Activated CD4-positive, alpha-beta T cell treated with anti-CD3 and anti-CD28 coated beads, Interleukin-2, amount 50 U/mL, for 24 hours (primary cell): ENCODE measurements at regions not wholly inside any gene's neighbourhood (a gene's known extent, or its start where the extent isn't known, plus 50 kb on each side); places are given as distances from the start of the nearest gene placed in this dataset.
"Not testable (repeated sequence)": the region's sequence is repeated elsewhere in the genome, so short reads cannot be mapped to it uniquely, and the experiment has no call there.

Source experiments
- DNase-seq, 2 donors: peaks; one replicate each; pipeline ENCODE4 v3.0.0-alpha.2; 2020; ENCODE audit warnings: low read depth in 1 of 2, low spot score in 1 of 2

DNA sequence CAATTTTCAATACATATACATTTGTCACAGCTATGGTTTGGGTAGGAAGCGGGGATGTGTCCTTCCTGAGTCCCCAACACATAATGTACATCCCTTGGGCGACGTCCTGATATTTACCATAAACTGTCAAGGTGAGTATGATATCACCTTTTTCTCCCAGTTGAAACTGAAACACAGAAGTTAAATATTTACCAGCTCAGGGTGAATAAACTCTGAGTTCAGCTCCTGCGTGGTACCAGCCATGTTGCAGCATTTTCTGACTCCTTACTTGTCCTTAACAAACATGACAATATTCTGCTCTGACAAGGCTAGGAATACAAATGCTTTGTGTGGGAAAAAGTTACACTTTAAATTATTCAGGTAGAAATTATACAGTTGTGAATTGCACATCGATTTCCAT lies 294.2 kb downstream of the TEX29 start:
- DNase-seq, result no peak

DNA sequence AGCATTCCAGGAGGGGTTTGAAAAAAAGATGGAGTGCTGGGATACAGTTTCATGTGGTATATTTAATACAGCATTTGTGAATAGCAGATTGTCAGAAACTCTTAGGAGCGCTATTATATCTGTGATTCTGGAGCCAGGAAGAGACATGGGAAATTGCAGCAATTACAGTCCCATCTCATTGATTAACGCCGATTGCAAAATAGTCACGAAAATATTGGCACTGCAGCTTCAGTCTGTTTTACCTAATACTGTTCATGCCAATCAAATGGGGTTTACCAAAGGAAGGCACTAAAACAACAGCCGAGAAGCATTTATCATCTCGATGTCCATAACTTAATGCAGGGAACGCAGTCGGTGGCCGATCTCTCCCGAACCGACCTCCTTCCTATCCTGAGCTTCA lies 295.8 kb downstream of the TEX29 start:
- DNase-seq, result no peak

DNA sequence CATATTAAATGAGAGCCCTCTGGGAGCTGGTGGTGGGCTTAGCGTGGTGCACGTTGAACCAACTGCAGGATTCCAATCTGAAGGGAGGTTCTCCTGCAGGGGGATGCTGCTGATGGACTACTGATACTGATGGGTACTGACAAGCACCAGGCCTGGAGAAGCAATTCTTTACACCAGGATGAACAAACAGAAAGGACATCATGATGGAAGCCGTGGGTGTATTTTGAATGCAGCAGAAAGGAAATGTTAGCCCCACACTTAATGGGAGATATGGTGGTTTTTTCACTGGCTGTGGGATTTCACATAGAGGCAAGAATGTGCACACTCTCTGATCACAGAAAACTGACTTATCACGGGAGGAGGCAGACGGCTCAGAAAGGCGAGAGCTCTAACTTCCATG lies 299.7 kb downstream of the TEX29 start:
- DNase-seq, result no peak

DNA sequence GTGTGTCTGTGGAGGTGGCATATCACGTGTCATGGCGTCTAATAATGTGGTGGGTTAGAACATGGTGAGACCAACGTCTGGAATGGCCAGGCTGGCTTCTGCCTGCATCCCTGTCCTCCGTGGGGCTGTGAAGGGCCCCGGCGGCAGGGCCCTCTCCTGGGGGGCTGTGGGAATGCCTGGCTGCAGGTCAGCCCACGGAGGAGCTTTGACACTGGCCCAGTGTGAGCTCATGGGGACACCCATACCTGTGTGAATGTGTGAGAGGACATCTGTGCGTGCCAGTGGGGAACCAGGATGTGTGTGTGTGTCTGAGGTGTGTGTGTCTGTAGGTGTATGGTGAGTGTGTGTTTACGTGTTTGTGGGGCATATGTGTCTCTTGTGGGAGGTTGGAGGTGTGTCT lies 300.1 kb downstream of the TEX29 start:
- no peak for DNase-seq

DNA sequence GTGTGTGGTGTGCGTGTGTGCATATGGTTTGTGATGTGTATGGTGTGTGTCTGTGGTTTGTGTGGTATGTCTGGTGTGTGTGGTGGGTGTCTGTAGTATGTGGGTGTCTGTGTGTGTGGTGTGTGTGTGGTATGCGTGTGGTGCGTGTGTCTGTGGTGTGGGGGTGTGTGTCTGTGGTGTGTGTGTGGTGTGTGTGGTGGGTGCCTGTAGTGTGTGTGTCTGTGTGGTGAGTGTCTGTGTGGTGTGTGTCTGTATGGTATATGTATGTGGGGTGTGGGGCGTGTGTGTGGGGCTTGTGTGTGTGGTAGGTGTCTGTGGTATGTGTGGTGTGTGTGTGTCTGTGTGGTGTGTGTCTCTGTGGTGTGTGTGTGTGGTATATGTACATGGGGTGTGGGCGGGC lies 300.7 kb downstream of the TEX29 start:
- no peak for DNase-seq

DNA sequence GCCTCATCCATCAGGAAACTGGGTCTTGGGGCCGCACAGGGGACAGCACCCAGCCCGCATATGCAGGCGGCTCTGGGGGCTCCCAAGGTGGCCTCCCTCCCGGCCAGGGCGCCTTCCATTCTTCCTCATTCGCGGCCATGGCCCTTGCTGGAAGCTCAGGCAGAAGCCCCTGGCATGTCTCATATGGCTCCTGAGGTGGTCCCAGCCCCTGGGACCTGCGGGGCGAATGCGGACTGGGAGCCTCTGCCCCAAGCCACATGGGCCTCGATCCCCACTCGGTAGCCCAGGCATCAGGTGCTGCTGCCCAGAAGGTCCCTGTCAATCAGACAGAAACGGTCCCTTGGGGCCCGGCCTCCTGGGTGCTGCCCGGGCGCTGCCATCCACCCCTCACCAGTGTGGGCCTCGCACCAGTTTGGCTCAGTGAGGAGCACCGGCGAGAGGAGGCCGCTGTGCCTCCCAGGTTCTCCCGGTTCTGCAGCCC lies 301.6 kb downstream of the TEX29 start:
- no peak for DNase-seq

DNA sequence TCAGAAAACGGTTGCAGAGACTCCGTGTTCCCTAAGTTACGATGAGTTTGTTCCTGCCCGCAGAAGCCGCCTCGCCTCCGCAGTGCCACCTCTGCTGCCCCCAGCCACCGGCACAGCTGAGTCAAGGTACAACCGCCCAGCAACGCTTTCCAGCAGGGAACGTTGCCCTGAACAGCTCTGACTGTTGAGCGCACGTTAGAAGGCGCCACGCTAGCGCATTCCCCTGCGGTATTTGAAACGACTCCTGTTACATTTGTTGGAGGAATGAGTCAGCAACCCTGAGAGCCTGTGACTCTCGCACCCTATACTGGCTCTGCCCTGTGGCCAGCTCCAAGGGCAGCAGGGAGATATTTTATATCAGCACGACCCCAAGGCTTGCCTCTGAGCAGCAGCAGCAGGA lies 302.8 kb downstream of the TEX29 start:
- no peak for DNase-seq

DNA sequence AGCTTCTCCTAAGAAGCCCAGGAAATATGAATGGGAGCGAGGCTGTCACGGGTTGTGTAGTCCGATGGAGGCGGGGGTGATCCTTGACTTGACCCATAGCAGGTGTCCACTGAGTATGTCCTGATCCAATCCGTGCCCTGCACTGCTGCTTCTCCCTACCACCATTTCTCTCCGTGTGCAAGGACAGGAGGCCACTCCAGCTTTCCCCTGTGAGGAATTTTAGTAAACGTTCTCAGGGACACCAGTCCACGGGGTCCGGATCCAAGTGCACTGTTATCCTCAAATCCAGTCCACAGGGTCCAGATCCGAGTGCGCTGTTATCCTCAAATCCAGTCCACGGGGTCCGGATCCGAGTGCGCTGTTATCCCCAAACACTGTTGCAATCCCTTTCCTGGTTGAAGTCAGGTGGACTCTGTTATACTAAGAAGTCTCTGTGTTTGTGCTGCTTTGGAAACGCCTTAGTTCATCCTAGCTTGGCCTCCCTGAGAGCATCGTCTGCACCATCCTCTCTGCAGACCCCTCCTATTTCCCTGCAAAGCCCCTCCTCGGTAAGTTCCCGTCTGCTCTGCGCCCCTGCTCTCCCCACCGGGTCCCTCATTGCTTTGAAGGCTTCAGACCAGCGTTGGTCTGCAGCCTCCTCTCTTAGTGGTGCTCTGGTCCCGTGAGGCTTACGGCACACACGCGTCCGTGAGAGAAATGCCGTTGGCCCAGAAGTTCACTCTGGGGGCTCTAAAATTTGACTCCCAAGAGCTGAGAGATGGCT lies 303.5 kb downstream of the TEX29 start:
- no peak for DNase-seq

DNA sequence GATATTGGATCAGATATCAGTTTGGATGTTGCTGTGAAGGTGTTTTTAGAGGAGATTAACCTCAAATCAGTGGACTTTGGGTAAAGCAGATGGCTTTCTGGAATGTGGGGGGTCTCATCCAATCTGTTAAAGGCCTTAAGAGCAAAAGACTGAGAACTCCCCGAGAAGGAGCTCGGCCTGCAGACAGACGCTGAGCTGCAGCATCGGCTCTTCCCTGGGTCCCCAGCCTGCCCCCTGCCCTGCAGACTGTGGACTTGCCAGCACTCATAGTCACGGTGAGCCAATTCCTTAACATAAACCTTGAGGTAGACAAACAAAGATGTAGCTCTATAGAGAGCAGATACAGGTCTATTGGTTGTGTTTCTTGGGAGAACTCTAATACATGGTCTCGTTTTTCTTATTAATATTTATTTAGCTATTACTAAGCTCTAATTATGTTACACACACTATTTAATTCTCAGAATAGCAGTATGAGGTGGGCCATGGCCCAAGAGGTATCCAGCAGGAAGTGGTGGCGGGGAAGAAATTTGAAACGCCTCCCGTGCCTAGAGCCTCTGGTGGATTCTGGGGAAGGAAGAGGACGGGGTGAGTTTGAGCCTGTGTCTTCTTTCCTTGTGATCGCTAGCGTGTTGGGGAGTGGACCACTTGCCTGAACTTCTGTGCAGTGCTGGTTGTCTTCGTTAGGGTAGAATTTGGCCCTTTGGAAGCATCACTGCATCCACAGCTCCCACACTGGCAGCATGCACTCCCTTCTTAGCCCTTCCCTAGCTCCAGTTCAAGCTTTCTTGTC lies 305.3 kb downstream of the TEX29 start:
- no peak for DNase-seq

DNA sequence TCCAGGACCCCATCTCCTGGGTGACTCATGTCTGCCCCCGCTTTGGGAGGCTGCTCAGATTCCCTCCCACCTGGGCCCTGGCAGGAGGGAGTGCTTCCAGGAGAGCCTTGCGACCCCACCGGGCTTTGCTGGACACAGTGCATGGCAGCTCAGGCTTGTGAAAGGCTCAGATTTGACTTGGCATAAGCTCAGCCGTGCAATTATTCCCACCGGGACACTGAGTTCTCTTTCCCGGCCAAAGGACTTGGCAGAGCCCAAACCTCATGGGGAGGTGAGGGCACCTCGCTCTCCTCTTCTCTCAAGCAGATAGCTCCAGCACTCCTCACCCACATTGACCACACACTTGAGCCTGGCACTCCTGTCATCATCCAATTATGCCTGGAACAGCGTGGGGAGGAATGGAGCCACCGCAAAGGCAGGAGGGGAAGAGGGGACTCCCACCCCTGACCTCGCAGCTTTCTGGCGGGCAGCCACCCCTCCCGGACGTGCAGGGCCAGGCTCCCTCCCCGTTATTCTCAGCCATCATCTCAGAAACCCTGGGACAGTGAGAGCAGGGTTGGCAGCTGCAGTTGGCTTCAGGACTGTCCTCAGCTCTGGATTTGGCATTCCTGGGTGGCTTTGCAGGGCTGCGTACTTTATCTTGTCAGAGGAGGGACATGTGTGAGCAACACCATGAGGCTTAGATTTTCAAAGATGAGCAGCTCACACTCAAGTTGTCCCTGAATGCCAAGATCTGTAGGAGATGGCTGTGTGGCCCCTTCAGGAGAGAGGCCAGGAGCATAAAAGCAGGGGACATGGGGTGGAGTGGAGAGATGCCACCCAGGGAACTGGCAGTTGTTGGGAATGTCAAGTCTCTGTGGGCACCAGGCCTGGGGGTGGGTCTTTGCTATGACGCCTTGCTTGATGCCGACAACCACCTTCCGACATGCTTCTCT lies 306.2 kb downstream of the TEX29 start:
- DNase-seq, result no peak

DNA sequence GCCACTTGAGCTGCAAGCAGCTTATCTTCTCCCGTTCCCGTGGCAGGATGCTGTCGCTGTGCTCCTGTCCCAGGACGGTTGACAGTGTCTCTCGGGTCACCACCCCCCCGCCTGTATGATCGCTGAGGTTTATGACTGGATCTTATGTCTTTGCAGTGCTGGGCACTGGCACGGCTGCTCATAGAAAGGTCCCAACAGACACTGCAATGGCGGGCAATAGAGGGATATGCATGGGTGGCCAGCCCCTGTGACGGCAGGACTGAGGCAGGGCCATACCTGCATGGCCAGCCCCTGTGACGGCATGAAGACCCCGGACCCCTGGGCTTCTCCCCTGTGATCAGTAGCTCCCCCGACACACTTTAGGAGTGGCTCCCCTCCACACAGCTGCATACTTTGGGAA lies 307.2 kb downstream of the TEX29 start:
- no peak for DNase-seq

DNA sequence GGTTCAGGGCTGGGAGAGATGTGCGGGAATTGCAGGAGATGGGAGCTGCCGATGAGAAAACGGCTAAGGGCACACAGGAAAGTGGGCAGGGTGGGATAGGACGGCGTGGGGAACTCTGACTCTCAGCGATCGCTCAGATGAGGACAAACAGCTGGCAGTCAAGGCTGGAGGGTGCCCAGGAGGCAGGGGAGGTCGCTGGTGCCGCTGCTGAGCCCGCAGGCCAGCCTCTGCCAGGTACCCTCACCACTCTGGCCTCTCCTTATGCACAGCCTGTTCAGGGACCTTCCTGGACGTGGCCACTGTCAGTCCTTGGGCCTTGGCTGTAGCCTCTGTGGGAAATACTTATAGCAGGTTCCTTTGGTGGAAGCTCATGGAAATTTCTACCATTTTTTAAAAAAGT lies 308.6 kb downstream of the TEX29 start:
- DNase-seq, result no peak

DNA sequence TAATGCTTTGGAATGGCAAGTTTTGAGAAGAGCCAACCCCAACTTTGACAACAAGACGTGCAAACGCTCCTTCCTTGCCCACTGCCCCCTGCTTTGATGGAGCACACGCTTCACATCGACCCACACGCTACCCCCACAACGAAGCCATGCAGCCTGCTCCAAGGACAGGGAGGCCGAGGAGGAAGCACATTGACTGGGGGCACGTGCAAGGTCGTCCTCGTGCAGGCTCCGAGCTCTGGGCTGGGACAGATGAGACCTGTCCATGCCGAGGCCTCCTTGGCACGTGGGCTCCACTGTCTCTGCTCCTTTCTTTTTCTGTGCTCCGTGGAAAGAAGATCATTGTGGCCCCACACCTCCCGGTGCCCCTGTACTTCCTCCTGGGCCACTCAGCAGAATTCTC lies 309.0 kb downstream of the TEX29 start:
- DNase-seq, result no peak

DNA sequence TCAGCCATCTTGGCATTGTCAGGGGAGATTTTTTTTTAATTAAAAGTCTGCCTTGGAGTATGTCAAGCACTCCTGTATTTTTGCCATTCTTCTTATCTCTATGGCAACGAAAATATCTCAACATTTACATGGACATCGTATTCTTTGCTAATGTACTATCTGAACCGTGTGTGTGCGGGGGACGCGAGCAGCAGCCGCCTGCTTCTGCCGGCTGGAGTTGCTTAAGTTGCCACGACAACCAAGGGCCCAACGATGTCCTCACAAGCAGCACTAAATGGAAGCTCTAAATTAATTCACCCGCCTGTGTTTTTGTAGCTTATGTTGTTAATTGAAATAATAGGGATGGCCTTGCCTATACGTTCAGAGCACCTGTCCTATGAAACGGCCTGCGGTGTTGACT lies 309.5 kb downstream of the TEX29 start:
- no peak for DNase-seq

DNA sequence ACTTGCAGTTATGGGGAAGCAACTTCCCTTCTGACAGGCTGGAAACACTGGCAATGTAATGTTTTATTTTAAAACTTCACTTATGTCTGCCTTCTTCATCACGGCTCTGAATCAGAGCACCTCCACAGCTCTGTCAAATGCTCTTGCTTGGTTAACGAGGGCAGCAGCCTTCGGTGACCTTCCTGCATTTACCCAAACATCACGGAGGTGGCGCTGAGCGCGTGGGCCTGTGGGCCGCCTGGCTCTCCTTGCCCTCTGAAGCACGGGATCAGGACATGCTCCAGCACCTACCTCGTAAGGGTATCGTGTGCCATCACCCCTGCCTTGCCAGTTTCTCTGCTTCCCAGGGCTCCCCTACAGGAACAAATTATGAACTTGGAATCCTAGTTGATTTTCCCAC lies 310.0 kb downstream of the TEX29 start:
- DNase-seq, result no peak

DNA sequence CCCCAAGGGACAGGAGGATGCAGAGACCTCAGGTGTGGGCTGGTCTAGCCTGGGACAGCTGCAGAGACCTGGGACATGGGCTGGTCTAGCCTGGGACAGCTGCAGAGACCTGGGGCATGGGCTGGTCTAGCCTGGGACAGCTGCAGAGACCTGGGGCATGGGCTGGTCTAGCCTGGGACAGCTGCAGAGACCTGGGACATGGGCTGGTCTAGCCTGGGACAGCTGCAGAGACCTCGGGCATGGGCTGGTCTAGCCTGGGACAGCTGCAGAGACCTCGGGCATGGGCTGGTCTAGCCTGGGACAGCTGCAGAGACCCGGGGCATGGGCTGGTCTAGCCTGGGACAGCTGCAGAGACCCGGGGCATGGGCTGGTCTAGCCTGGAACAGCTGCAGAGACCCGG lies 310.8 kb downstream of the TEX29 start:
- DNase-seq, result not testable (repeated sequence)

DNA sequence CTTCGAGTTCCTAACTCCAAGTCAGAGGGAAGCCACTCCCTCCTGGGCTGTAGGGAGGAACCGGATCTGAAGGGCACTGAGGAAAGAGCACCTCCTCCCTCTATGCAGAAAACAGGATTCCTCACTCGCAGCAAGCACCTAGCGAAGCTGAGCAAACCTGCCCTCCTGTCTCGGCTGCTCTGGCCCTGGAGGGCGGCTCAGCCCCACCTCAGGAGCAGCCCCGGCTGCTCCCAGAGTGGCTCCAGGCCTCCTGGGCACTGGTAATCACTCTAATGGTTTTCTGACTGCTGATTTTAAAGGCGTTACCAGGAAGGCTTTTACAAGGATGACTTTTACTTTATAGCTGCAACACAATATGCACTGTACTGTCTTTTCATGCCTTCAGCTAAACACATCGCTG lies 312.5 kb downstream of the TEX29 start:
- no peak for DNase-seq

DNA sequence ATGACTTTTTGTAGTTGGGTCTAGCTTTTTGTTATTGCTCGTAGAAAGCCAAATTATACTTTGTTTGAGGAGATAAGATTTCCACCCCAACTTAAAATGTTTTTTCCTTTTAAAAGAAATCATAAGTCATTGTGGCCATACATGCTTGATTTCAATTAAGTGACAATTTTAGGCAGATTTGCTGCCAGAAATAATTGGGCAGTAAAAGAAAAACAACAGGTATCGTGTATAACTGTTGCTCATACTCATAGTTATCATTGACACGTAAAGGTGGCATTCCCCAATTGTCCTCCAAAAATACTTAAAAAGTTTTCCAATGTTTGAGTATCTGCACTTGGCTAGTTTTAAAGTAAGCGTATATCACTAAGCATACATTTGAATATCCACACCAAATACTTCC lies 313.0 kb downstream of the TEX29 start:
- no peak for DNase-seq

DNA sequence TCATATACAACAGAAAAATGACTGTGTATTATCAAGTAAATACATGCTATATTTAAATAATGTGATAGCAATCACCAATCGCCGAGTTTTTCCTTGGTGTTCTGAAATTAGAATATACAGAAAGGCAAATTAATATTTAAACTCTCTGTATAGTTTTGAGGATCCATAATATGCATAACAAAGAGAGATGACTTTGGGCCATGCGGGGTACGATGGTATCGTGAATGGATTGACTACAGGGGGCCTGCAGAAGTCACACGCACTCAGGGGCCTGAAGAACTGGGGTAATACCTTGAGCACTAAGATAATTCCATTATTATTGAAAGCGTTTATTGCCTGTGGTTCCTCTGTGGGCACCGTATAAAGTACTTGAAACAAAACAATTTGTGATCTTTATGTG lies 314.0 kb downstream of the TEX29 start:
- no peak for DNase-seq

DNA sequence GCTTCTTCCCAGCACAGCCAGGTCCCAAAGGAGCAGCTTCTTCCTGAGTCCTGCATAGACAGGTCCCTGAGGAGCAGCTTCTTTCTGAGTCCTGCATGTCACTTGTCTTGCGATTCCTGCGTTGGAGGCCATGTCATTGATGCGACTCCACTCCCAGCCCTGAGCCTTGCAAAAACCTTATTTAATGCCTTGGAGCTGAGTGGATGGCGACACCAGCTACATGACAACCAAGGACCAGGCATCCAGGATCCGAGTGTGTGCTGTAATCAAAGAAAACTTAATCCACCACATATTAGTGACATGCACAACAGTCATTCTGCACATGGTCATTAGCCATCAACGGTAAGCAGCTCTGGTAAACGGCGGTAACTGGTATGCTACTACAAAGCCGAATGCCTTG lies 315.8 kb downstream of the TEX29 start:
- DNase-seq, result no peak

DNA sequence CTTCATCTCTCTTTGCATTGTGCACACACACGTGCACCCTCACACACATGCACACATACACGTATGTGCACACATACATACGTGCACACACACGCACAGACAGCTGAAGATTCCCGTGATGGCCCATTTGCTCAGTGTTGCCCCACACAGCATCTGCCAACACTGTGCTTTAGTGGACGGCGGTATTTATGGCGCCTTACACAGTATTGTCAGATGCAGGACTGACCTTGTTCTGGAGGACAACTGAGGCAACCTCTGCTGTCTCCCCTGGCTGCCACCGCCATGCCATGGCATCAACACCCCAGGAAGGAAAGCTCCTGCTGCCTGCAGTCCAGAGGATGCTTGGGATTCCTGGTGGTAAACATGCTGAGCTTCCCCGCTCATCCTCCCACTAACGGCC lies 316.4 kb downstream of the TEX29 start:
- DNase-seq, result no peak

DNA sequence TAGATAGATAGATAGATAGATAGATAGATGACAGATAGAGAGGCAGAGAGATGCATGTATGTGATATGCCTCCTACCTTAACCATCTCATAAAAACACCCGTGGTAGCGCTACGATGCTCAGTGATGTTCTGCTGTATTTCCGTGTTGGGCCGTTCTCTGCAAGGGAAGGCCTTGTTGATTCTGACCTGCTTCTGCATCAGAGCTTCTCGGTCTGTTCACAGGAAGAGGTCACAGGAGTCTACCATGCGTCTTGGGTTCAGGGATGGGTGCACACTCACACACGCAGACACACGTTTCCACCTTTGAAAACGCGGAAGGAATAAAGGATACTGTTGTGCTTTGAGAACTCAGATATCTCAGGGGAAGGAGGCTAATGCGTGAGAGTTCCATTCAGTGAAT lies 316.9 kb downstream of the TEX29 start:
- DNase-seq, result no peak
